LNCaP clone FGC (cell line): ENCODE measurements at regions not wholly inside any gene's neighbourhood (a gene's known extent, or its start where the extent isn't known, plus 50 kb on each side); places are given as distances from the start of the nearest gene placed in this dataset.

Experiments used
- DNase-seq: peaks from one replicate; pipeline ENCODE4 v3.0.0-alpha.2; 2011; ENCODE audit warnings: low read depth
- H3K4me3 ChIP-seq: 2 replicates; pipeline ENCODE4 v1.5.1; 2011; ENCODE audit warnings: mild to moderate bottlenecking, low read depth, low read length, control low read depth
- TF ChIP-seq, protein P1 (sequence below): IDR thresholded peaks from 2 replicates; pipeline ENCODE4 v1.5.1; 2012; ENCODE audit warnings: mild to moderate bottlenecking; ENCODE audit not compliant: control insufficient read depth, insufficient read depth; ENCODE audit errors: extremely low read depth

DNA sequence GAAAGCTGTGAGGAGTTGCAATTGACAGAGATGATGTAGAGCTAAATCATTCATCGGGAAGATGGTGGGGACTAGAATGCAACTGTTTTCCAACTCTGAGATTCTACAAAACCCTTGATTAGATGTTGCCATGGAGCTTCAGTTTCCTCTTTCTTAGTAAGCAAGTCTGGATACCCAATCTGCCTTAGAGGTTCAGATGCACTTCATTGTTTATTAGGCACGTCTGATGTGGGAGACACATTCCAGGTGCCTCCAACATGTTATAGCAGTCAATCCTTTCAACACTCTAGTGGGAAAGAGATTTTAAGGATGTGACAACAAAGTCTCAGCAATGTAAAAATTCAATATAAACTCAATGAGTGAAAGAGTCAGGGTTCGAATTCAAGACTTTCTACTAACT, 291.3 kb upstream of the PHYHIPL start:
- TF ChIP-seq, protein P1, sequence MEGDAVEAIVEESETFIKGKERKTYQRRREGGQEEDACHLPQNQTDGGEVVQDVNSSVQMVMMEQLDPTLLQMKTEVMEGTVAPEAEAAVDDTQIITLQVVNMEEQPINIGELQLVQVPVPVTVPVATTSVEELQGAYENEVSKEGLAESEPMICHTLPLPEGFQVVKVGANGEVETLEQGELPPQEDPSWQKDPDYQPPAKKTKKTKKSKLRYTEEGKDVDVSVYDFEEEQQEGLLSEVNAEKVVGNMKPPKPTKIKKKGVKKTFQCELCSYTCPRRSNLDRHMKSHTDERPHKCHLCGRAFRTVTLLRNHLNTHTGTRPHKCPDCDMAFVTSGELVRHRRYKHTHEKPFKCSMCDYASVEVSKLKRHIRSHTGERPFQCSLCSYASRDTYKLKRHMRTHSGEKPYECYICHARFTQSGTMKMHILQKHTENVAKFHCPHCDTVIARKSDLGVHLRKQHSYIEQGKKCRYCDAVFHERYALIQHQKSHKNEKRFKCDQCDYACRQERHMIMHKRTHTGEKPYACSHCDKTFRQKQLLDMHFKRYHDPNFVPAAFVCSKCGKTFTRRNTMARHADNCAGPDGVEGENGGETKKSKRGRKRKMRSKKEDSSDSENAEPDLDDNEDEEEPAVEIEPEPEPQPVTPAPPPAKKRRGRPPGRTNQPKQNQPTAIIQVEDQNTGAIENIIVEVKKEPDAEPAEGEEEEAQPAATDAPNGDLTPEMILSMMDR, result no peak
- H3K4me3 ChIP-seq, result no peak overlapping the region
- no peak for DNase-seq

- H3K4me3 ChIP-seq, result no peak overlapping the region
- TF ChIP-seq, protein P1, result no peak
- no peak for DNase-seq
Observed at GRCh38 chr10:58885686-58886345, 290.6 kb upstream of the PHYHIPL start.

GRCh38 chr10:58886406-58886805, 290.0 kb upstream of the PHYHIPL start:
- TF ChIP-seq, protein P1, result no peak
- no peak overlapping the region for H3K4me3 ChIP-seq
- no peak for DNase-seq

- no peak for DNase-seq
- no peak overlapping the region for H3K4me3 ChIP-seq
- TF ChIP-seq, protein P1, result no peak
Observed at GRCh38 chr10:58887474-58887873, 289.0 kb upstream of the PHYHIPL start.

- no peak for DNase-seq
- H3K4me3 ChIP-seq, result no peak overlapping the region
- TF ChIP-seq, protein P1, result no peak
Observed at GRCh38 chr10:58888957-58889356, 287.5 kb upstream of the PHYHIPL start.

DNA sequence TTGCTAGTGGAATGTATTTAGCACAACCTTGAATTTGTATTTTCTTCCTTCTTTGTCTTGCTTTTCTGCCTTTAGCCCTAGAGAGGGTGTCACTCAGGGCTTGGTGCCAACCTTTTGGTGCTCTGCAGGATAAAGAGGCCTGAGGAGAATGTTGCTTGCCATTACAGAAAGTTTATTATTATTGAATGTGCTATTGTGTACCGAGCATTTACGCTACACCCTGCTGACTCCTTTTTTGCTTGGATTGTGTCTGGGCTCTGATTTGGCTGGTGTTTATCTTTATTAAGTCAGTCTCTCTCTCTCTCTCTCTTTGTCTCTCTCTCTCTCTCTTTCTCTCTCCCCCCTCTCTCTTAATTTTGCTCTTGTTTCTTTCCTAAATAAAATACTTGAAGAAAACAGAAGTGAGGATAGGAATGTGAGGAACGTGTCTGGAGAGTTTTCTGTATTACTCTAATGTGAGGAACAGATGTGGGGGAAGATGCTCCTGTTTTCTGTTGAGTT, 284.4 kb upstream of the PHYHIPL start:
- H3K4me3 ChIP-seq, result no peak overlapping the region
- DNase-seq, result no peak
- TF ChIP-seq, protein P1, result no peak

- TF ChIP-seq, protein P1, result no peak
- no peak overlapping the region for H3K4me3 ChIP-seq
- DNase-seq, result no peak
Observed at GRCh38 chr10:58894929-58895328, 281.5 kb upstream of the PHYHIPL start.
